Non-pigmented ciliary epithelial cell (primary cell): ENCODE measurements at regions not wholly inside any gene's neighbourhood (a gene's known extent, or its start where the extent isn't known, plus 50 kb on each side); places are given as distances from the start of the nearest gene placed in this dataset.
"Not testable (repeated sequence)": the region's sequence is repeated elsewhere in the genome, so short reads cannot be mapped to it uniquely, and the experiment has no call there.

Source experiments
- DNase-seq: peaks from one replicate; pipeline ENCODE4 v3.0.0-alpha.2; 2010; ENCODE audit warnings: low read depth

DNA sequence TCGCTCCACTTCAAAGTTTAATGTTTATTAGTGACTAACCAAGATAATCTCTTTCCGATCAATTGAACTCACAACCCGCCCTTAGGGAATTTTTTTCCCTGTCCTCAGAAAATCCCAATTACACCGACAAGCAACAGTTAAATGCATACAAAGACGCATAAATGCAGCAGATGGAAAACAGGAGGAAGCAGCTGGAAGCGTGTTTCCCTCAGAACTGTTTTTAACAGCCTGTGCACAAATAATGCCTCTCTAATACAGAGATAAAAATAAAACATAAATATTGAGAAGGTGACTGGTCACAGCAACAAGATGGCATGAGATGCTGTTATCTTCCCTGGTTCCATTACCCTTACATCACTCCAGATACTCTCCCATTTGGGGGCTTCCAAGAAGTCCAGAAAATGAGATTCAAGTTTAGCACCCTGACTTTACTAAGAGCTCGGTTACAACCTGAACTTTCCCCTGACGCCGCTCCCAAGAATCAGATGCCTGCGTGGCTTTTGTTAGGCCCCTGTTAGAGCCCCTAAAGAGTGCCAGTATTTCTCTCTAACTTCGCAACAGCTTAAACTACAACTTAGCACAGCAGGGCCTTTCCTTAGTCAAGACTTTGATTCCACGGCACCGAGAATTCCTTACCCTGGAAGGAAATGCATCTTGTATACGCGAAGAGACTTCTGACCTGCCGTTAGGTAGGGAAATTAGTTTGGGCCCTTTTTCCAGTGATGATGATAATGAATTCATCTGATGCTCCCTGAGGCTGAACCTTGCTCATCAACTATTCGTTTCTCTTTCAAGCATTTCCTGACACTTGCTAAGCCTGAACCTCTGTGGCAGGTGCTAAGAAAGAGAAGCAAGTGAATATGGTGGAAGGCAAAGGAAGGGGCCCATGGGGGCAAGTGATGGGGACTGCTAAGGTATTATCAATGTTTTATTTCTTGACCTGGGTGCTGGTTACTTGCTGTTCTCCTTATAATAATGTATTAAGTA, 137.7 kb upstream of the SMYD2 start:
- no peak for DNase-seq

DNA sequence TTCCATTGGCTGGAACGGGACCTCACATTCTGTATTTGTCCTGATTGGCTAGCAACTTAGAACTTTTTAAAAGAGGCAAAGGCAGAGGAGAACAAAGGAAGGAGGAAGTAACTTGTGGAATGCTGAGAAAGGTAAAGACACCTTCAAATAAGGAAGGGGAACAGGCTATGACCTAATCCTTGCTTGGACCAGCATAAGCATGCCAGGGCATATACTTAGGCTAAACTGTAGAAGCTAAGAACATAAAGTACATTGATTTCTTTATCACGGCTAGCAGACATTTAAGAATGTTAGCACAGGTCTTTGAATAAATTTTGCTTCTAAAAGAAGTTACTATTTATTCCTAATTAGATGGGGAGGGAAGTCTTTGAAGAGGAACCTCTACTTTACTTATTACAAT, 136.4 kb upstream of the SMYD2 start:
- not testable (repeated sequence) for DNase-seq

DNA sequence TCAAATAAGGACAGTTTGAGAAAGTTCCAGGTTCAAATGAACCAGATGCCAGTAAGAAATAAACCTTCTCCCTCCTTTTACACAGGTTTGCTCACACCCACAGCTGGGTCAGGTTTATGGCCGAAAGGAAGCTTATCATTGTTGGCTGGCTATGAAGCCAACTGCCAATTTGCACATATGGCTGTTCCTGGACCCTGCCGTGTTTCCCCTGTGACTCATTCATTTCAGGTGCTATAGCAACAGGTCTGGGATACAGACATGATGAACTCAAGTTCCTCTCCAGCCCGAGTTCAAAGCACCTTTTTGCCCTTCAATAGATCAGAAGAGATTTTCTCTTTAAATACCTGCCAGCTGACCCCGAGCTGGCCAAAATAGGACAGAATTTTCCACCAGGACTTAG, 134.4 kb upstream of the SMYD2 start:
- no peak for DNase-seq

DNA sequence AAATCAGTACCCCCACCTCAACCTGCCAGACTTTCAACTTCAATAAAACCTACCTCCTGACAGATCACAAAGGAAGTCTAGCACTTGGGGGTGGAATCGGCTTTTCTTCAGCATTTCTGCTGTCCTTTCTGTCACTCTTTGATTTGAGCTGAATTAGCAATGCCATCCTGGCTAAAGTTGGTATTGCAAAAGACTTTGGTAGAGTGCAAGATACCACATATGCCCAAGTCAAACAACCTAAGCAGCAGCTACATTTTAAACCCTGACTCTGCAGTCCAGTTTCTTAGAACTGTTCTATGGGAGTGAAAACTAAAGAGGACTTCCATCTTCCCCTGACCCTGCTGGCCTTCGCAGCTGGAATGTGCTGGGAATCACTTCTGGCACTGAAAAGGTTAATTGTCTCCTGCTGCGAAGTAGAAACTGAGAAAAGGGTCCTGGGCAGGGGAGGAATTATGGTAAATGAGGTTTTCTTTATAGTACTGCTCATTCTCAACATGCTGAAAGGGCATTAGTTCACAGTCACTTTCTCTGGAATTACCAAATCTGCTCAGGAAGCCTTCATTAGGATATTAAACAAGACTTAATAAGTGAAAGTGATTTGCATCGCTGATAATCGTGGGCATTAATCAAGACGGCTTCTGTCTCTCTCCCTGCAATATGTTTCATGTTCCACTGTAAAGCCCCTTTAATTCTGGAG, 126.2 kb upstream of the SMYD2 start:
- no peak for DNase-seq

DNA sequence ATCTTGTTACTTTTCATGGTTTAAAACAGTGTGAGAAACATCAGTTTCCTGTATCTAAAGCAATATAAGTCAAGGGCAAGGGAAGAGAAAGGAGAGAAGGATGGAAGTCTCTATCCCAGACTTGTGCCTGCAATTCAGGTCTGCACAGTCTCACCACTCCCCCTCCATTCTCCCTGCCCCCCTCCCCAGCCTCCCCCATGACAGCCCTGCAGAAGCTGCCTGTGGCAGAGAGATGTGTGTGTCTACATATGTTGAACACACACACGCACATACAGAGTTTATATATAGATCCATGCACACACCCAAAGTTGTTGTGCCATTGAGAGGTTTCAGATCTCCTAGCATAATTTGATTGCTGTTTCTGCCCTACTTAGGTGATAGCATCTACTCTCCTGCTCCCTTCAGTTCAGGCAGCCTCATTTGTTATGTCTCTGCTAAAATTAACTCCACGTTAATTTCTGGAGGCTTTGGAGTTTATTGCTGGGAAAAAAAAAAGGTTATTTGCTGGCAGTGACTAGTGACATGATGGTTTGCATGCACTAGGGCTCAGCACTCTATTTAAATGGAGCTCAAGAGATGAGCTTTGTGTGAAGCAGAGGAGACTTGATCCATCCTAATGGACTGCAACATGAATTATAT, 124.9 kb upstream of the SMYD2 start:
- DNase-seq = no peak

DNA sequence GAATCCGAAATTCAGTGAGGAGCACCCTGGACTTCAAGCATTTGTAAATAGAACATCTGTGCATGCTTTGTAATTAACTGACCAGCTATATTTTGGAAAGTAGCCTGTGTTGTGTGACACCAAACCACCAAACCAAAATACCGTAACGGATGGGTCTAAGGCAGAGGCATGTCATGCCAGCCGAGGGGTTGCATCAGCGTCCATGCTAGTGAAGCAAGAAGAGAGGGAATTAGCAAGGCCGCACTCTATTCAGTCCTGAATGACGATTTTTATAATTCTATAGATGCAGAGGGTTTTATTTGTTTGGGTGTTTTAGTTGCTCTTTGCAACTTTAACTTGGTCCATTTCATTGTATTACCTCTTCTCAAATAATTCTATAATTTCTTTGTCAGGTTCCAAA, 116.8 kb upstream of the SMYD2 start:
- no peak for DNase-seq

DNA sequence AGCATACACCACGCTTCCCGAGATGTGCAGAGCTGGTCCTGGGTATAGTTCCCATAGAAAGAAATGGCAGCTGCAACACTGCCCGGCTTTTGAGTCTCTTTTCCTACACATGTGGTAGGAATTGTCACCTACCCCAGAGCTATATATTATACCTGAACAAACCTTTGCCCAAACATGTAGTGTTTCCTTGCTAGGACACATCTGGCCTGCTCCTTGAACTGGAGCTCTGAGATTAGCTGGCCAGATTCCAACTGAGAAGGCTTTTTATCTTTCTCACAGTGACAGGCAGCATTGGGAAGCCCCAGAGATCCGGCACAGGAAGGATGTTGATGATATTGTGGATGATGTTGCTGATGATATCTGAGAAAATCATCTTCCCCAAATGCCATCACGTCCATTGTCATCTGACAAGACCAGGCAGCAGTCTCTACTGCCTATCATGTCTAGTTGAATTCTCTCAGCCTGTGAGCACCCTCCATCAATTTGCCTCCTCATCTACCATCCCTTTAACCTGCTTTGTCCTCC, 115.0 kb upstream of the SMYD2 start:
- no peak for DNase-seq

DNA sequence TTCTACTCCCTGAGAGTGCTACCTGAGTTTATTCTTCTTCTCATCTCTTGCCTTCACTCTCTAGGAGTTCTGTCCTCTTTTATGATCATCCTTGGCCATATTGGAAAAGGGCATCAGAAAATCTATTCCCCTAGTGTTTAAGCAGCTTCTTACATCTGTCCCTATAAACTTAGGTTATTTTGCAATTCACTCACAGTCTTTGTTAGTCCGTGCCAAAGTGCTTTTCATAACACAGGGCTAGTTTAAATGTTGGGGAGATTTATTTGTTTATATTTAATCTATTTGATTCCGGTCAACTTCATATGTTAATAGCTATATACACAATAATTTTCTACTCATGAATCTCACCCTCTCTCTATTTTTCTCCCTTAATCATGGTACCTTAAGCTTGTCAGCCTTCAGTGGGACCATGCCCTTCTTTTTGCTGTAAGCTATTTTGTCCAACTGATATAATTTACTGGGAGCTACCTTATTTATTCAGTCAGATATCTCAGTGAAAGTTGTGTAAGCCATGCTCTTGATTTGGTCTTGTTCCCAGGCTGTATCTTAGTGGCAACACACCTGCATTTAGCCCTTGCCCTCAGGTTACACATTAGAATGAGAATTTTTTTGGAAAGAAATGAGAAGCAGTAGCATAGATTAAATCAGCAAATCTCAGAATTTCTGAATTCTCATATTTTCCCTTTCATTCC, 106.3 kb upstream of the SMYD2 start:
- DNase-seq = no peak

DNA sequence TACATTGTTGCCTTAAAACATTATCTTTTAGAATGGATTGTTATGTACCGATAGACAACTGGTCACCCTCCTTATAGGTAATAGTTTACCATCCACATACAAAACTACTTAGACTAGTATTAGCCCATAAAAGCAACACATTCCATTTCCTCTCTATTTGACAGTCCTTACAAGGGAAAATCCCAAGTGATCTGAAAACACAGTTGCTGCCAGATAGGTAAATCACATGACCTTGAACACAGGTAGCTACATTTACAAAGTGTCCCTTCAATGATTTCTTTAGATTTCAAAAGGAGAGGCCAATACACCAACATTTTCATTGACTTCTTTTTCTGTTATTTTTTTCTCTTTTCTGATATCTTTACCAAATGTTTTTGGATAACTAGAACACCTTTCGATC, 102.9 kb upstream of the SMYD2 start:
- DNase-seq = no peak

DNA sequence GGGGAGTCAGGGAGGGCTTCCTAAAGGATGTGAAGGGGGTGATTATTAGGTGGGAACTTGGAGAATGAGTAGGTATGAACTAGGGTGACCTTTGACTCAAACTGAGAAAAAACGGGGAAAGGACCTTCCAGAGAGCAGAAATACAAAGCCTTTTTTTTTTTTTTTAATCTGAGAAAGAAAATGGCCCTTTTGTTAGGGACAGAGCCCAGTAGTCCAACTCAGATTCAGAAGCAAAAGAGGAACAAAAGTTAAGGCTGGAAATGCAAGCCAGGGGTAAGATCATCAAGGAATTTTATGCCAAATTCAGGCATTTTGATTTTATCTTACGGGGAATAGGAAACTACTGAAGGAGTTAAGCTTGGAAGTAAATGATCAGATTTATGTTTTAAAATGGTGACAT, 96.0 kb upstream of the SMYD2 start:
- no peak for DNase-seq

DNA sequence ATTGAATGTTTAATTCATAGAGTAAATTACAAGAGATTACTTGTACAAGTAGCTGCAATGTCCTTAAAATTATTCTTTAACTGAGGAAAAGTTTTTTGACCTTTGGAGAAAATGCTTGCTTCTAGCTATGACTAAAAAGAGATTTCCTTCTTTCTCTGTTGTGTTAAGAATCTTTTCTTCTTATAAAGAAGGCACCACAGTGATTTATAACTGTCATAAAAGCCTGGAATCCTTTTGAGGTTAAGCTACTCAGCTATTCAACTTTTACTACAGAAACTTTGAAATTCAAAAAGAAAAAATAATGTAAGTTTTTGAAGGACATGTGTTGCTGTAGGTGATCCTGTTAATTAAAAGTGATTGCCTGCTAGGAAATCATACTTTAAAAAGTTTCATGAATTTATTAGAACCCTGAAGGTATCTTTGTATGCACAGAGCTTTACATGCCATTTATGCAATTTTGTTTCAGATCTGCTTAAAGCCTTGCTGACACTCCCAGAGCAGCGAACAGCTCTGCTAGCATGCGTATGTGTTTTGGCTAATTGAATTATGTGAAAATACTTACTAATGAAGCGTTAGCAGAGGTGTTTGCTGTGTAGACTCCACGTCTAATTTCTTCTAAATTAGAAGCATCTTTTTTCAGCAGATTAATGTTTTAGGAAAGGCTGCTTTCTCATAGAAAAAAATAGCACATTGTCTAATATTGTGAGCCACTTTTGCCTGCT, 94.7 kb upstream of the SMYD2 start:
- no peak for DNase-seq

DNA sequence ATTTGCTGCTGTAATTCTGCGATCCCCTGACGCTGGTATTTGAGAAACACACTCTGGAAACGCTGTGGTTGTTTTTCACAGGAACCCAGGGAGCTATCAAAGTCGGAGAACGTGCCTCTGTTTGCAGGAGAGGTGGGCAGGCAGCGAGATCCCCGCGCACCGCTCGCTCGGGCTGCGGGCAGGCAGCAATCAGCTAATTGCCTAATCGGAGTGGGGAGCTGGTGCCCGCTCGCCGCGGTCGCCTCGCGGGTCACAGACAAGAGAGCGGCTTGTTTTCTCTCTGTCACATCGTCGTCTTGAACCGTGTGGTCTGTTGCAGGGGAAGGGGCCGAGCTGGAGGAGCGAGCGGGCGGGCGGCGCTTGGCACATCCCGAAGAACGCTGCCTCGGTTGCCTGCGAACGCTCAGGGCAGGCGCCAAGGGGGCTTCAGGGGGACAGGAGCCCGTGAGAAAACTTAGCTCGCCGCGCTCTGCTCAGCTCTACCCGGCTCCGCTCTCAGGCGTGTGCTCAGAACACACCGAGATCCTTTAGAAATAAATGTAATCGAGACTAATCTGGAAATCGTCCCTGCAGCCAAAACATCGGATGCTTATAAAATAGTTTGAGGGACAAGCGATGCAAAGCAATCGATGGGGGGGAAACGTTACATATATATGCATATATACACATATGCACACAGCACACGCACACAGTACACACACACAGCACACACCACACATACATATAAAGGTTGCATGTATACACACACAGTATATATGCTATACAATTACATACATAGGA, 93.6 kb upstream of the SMYD2 start:
- no peak for DNase-seq

DNA sequence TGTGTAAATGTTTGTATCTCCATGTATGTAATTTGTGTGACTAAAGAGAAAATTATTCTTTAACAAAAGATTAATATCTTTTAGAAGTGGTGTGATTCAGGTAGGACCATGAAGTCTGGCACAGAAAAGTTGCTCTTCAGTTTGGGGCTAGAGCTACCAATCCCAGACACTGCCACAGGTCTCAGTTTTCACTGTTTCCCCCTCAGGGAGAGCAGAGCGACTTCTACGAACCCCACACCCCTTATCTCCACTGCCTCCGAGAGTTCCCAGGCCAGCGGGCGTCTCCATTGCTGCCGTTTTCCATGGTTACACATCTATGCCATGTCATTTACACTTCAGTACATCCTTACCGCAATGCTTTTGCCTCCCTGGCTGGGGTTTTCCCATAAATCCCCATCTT, 93.0 kb upstream of the SMYD2 start:
- no peak for DNase-seq

DNA sequence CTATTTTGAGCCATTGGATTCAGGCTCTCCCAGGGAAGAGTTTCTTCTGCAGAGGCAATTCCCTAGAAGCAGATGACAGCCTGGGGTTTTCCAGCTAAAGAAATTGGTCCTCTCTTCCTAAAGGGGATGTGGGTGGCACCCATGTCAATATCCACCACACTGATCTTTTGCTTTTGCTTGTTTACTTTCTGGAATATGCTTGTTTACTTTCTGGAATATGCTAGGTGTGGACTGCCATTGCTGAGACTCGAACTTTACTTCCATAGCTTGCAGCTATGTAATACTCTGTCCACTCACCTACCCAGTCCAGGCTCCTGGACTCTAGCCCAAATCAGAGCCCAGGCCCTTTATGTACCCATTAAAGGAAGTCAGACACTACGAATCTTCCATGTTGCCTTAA, 92.1 kb upstream of the SMYD2 start:
- DNase-seq = no peak

DNA sequence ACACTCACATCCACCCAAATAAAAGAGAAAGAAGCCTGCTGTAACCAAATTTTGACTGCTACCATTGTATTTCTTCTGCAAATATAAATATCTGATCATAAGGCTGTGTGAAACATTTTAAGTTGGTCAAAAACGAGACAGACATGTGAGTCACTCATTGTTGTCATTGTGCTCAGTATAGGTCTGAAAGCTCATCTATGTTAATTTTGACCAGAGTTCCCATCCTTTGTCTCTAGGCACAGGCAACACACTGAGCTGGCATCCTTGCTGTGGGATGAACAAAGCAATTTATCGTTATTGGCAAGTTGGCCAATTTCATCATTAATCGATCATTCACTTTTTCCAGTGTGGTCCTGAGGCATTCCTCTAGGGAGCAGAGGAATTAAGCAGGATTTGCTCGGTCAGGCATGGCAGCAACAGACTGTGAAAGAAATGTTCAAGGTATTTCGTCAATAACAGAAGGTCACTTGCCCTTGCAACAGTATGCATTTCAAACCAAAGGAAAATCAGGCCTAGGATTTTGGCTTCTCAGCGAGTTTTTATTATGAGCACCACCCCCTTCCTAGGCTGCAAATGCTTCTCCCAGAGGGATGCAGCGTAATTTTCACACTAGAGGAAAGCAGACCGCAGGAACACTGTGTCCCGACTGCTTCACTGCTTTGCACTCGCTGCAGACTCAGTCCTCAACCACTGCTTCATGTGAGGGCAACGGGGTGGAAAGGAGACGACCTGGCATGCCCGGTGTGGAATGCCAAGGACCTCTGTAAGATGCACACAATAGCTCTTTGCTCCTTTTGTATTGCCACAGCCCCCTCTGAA, 87.9 kb upstream of the SMYD2 start:
- no peak for DNase-seq

DNA sequence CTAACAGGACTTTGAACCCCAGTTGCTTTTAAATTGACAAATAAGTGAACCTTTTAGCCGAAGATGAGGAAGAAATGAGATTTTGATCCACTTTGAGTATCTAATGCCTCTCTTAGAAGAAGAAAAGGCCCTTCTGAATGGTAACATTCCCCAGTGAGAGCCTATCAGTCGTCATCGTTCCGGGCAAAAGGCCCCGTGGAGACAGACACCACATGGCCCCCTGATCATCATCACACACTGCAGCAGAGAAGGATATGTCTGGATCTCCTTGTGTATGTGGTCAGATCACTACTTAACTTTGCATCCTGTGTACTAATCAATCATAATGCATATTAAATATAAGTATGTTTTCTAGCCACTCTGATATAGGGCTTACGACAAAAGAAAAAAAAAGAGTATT, 87.3 kb upstream of the SMYD2 start:
- DNase-seq = no peak

DNA sequence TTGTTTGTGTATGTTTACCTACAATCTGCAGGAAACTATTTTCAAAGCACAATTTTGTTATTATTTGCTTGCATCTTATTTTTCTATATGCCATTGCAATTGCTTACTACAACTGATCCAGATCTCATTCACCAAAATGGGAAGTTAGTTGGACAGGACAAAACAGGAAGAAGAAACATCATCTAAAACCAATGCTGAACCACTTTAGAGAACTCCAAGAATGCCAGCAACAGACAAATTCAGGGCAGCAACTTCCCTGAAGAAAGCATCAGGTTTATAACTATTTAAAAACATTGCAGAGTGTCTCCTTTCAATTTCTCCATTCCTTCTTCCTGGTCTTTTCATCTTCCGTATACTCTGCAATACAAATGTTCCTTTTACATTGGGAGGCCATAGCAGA, 82.4 kb upstream of the SMYD2 start:
- no peak for DNase-seq

DNA sequence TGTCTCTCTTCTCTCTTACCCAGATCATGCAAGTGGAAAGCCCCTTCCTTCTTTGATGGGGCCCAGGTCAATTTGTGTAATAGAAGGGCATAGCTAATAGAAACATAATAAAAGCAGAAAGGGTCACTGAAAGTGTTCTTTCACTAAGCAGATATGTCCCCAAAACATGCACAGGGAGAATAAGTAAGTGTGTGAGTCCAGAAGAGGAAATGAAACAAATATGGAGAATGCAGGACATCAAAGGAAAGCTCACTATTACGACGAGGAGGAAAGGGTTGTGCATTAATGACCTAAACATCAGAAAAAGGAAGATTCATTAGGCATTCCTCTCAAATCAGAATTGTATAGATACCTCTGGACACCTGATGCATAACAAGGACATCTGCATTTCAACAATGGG, 81.4 kb upstream of the SMYD2 start:
- no peak for DNase-seq

DNA sequence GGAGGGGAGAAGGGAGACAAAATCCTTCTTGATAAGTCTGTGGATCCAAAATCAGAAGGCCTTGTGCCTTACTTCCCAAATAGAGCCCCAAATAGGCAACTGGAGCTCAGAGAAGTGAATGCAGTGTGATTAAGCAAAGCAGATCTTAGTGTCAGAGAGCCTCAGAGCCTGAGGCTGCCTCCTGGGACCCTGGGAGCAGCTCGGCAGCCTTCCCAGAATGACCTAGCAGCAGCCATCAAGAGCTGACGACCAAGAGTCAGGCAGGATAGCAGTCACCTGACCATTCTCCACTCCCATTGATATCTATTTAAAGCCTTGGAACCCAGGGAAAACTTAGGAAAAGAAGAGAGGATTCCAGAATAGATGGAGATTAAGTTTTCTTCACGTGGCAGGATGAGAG, 78.0 kb upstream of the SMYD2 start:
- no peak for DNase-seq

DNA sequence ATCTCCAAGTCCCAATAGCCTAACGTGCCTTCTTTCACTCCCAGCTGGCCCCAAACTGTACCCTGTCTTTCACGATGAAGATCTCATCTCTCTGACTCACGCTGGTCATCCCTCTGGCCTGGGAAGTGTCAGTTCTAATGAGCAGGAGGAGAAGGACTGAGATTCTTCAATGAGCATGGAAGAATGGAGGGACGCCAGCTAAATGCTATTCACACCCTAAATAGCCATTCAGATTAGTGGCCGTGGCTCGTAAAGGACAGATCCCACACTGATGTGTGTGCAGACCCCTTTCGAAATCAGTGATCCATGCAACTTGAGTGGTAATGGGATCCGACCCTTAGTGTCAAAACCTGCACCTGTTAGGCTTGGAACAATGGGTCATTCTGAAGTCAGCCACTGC, 75.9 kb upstream of the SMYD2 start:
- no peak for DNase-seq
